Sigmoid colon (tissue), 6 donors: ENCODE measurements at regions not wholly inside any gene's neighbourhood (a gene's known extent, or its start where the extent isn't known, plus 50 kb on each side); places are given as distances from the start of the nearest gene placed in this dataset.

Experiments
- DNase-seq: peaks from one replicate; pipeline ENCODE4 v3.0.0-alpha.2; 2019
- H3K27ac ChIP-seq, 4 donors: fragments of 200-600 bp; sonication (generic); one replicate each; pipeline ENCODE4 v1.5.1; 2016 to 2019; ENCODE audit warnings: mild to moderate bottlenecking in 1 of 4
- H3K27me3 ChIP-seq, 3 donors: fragments of 200-600 bp; sonication (generic); one replicate each; pipeline ENCODE4 v1.5.1; 2019; ENCODE audit warnings: mild to moderate bottlenecking in 1 of 3
- H3K36me3 ChIP-seq, 4 donors: fragments of 200-600 bp; sonication (generic); one replicate each; pipeline ENCODE4 v1.5.1; 2016 to 2019
- H3K4me1 ChIP-seq, 4 donors: fragments of 200-600 bp; sonication (generic); one replicate each; pipeline ENCODE4 v1.5.1; 2017 to 2019
- H3K4me3 ChIP-seq, 4 donors: fragments of 200-600 bp; sonication (generic); one replicate each; pipeline ENCODE4 v1.5.1; 2017 to 2019; ENCODE audit warnings: mild to moderate bottlenecking in 2 of 4, moderate library complexity in 1 of 4
- H3K9me3 ChIP-seq, 4 donors: fragments of 200-600 bp in 3 of 4; sonication (generic) in 3 of 4; one replicate each; pipeline versions ENCODE4 v1.5.1 to v1.6.1; 2013 to 2019
- EP300 ChIP-seq, 4 donors: sonication (generic); formaldehyde crosslinking; IDR thresholded peaks; one replicate each; pipeline ENCODE4 v1.6.1; 2017; ENCODE audit warnings: antibody characterized with exemption in 4 of 4
- POLR2A ChIP-seq, 2 donors: fragments of 450-650 bp; IDR thresholded peaks; one replicate each; pipeline ENCODE4 v1.6.1; 2016; ENCODE audit warnings: antibody characterized with exemption in 2 of 2, mild to moderate bottlenecking in 2 of 2, moderate library complexity in 2 of 2
- POLR2AphosphoS5 ChIP-seq, 4 donors: sonication (generic); formaldehyde crosslinking; IDR thresholded peaks; one replicate each; pipeline ENCODE4 v1.6.1; 2017; ENCODE audit warnings: antibody characterized with exemption in 4 of 4
- WGBS, 2 donors: extraction: QIAGEN DNeasy Blood & Tissue Kit; methylation state at CpG; one replicate each; pipeline ENCODE4 v1.1.7; 2013; 5-methylcytosine and 5-hydroxymethylcytosine counted together
- intact Hi-C: fragments of 100-400 bp; cut with DNase I; formaldehyde crosslinking; loops from one replicate; pipeline ENCODE4 v1.15.1; 2023
- TF ChIP-seq, protein P1 (sequence below), 4 experiments: fragments of 450-650 bp in 3 of 4; fragments of 200-600 bp in 1 of 4; IDR thresholded peaks; one replicate each; pipeline ENCODE4 v1.5.1; 2016 to 2019; ENCODE audit warnings: antibody characterized with exemption in 4 of 4, mild to moderate bottlenecking in 3 of 4, moderate library complexity in 2 of 4
- donor health status: healthy with polysubstance abuse.
- donor health status: healthy.

DNA sequence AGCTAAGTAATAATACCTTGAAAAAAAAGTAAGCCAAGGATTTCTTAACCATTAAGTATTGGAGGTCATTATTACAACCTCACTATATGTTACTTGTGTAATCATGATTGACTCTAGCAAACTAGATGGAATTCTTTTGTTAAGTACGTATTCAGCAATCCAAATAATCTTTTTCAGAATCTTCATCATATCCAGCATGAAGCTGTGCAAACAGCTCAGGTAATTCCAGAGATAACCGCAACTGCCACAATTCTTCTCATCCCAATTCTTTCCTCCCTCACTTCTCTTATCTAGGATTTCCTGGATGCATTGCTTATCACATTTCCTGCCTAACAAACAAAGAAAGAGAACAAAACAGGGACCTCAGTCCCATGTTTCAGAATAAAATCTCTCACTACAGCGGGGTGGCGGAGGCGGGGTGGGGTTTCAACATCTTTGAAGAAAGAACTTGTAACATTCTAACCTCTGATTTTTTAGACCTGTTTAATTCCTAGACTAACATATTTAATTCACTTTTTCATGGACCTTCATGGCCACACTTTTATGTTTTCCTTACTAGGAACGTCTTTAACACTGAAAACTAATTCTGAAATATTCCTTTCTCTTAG, 156.5 kb downstream of the POM121L12 start:
- TF ChIP-seq, protein P1, sequence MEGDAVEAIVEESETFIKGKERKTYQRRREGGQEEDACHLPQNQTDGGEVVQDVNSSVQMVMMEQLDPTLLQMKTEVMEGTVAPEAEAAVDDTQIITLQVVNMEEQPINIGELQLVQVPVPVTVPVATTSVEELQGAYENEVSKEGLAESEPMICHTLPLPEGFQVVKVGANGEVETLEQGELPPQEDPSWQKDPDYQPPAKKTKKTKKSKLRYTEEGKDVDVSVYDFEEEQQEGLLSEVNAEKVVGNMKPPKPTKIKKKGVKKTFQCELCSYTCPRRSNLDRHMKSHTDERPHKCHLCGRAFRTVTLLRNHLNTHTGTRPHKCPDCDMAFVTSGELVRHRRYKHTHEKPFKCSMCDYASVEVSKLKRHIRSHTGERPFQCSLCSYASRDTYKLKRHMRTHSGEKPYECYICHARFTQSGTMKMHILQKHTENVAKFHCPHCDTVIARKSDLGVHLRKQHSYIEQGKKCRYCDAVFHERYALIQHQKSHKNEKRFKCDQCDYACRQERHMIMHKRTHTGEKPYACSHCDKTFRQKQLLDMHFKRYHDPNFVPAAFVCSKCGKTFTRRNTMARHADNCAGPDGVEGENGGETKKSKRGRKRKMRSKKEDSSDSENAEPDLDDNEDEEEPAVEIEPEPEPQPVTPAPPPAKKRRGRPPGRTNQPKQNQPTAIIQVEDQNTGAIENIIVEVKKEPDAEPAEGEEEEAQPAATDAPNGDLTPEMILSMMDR (IDR thresholded peaks at IDR 0.05), result no peak
- no peak for TF ChIP-seq EP300 (IDR thresholded peaks at IDR 0.05)
- TF ChIP-seq POLR2AphosphoS5 (IDR thresholded peaks at IDR 0.05), result no peak
- TF ChIP-seq POLR2A (IDR thresholded peaks at IDR 0.05), result no peak
- Histone ChIP-seq H3K36me3 (no peaks in the 10 kb centered on the region), H3K27ac (no peak overlapping the region), H3K4me1 (peaks cover 0 to 9% (median 6%) of the 10 kb centered on the region in 4 donors), H3K27me3 (no peaks in the 10 kb centered on the region), H3K4me3 (no peak overlapping the region), H3K9me3 (no peaks in the 10 kb centered on the region)
- WGBS, 2 donors, result 58% methylated on average over 6 of the region's 6 CpGs
- DNase-seq, result no peak
- intact Hi-C loops, result no loop called here

DNA sequence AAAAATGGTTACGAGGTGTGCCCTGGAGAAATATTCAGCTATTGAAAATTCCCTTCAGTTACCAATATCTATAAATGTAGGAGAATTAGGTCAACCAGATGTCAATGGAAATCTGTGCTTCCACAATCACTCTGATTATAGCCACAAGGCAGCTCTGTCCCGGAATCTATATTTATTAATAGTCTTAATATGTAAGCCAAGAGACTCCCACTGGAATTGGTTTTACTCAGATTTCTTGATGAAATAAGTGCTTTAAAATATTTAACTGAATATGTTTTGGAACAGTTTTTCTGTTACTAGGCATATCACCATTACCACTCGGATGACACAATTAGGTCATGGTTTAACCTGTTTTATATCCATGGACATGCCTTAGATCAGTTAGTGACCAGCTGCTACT, 169.6 kb downstream of the POM121L12 start:
- WGBS, 2 donors, result 82 to 85% methylated on average over 3 of the region's 3 CpGs

DNA sequence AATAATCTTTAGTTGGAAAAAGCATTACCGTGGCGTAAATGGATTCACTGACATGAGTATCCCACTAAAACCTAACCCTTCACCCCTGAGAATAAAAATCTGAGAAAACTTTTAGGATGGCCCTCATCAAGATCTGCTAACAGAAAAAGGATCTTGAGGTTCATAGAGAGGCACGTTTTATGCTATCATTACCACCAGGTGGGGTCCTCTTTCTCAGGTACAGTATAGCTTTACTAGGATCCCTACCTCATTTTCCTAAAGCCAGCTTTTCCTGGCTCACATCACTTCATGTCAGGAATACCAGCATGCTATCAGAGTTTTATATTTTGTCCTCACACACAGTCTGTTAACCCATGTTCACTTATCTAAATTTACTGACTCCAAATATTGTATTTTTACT, 173.7 kb downstream of the POM121L12 start:
- no peak for DNase-seq
- WGBS, 2 donors, result 76 to 77% methylated on average over 3 of the region's 3 CpGs
- no peak for TF ChIP-seq POLR2AphosphoS5 (IDR thresholded peaks at IDR 0.05)
- TF ChIP-seq, protein P1 (IDR thresholded peaks at IDR 0.05), result no peak
- TF ChIP-seq EP300 (IDR thresholded peaks at IDR 0.05), result no peak
- TF ChIP-seq POLR2A (IDR thresholded peaks at IDR 0.05), result no peak
- Histone ChIP-seq H3K9me3 (peaks cover 0 to 12% (median 7%) of the 10 kb centered on the region in 4 donors), H3K4me3 (no peak overlapping the region), H3K27me3 (no peaks in the 10 kb centered on the region), H3K27ac (no peak overlapping the region), H3K4me1 (no peaks in the 10 kb centered on the region), H3K36me3 (no peaks in the 10 kb centered on the region)
- intact Hi-C loops, result no loop called here

More for the DNA sequence above, 169.6 kb downstream of the POM121L12 start:
- H3K9me3 ChIP-seq, result peaks cover 0 to 4% (median 0%) of the 10 kb centered on the region in 4 donors
- no peak overlapping the region for H3K4me3 ChIP-seq
- H3K27me3 ChIP-seq, result no peaks in the 10 kb centered on the region
- H3K36me3 ChIP-seq, result no peaks in the 10 kb centered on the region
- H3K27ac ChIP-seq, result no peak overlapping the region
- DNase-seq, result no peak
- intact Hi-C loops, result no loop called here
- TF ChIP-seq POLR2AphosphoS5 (IDR thresholded peaks at IDR 0.05), result no peak
- no peak for TF ChIP-seq EP300 (IDR thresholded peaks at IDR 0.05)
- TF ChIP-seq, protein P1 (IDR thresholded peaks at IDR 0.05), result no peak
- TF ChIP-seq POLR2A (IDR thresholded peaks at IDR 0.05), result no peak
- no peaks in the 10 kb centered on the region for H3K4me1 ChIP-seq

DNA sequence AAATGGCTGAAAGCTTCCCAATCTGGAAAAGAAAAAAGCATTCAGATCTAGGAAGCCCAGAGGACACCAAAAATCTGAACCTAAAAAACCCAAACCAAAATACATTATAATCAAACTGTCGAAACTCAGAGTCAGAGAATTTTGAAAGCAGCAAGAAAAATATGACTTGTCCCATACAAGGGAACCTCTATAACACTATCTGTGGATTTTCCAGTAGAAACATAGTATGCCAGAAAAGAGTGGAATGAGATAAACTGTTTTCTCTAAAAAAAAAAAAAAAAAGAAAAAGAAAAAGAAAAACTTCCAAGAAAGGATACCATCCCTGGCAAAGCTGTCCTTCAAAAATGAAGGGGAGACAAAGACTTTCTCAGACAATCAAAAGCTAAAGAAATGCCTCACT, 179.0 kb downstream of the POM121L12 start:
- 79 to 88% methylated on average over 1 of the region's 1 CpG for WGBS, 2 donors
- Histone ChIP-seq H3K9me3 (peaks cover 0 to 12% (median 8%) of the 10 kb centered on the region in 4 donors), H3K4me3 (no peak overlapping the region), H3K27ac (no peak overlapping the region), H3K4me1 (peaks cover 0 to 7% (median 3%) of the 10 kb centered on the region in 4 donors), H3K36me3 (no peaks in the 10 kb centered on the region), H3K27me3 (no peaks in the 10 kb centered on the region)
- intact Hi-C loops, result no loop called here
- no peak for DNase-seq
- TF ChIP-seq EP300 (IDR thresholded peaks at IDR 0.05) (no peak), POLR2A (IDR thresholded peaks at IDR 0.05) (no peak), POLR2AphosphoS5 (IDR thresholded peaks at IDR 0.05) (no peak)
- TF ChIP-seq, protein P1 (IDR thresholded peaks at IDR 0.05), result no peak
